GM18867 (cell line): ENCODE measurements at regions not wholly inside any gene's neighbourhood (a gene's known extent, or its start where the extent isn't known, plus 50 kb on each side); places are given as distances from the start of the nearest gene placed in this dataset.
"Not testable (repeated sequence)": the region's sequence is repeated elsewhere in the genome, so short reads cannot be mapped to it uniquely, and the experiment has no call there.

Experiments used
- ATAC-seq: cut with Tn5 transposase; IDR thresholded peaks from one replicate; pipeline ENCODE4 v1.9.1; 2021; ENCODE audit warnings: mild to moderate bottlenecking, moderate library complexity; ENCODE audit not compliant: unreplicated experiment

DNA sequence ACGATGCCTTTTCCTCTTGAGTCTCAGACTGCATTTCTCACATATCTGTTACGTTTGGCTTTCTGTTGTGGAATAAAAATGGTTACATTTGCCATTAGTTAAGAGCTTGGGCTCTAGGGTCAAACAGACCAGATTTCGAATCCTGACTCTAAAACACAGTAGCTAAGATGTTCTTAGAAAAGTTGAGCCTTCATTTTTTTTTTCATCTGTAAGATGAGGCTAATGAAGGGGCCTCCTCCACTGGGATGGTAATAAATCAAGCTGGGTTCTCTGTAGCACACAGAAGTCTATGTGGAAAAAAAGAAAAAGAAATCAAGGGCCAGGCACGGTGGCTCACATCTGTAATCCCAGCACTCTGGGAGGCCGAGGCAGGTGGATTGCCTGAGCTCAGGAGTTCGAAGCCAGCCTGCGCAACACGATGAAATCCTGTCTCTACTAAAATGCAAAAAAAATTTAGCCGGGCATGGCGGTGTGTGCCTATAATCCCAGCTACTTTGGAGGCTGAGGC, 49.9 kb upstream of the CAPRIN1 start:
- no peak for ATAC-seq

DNA sequence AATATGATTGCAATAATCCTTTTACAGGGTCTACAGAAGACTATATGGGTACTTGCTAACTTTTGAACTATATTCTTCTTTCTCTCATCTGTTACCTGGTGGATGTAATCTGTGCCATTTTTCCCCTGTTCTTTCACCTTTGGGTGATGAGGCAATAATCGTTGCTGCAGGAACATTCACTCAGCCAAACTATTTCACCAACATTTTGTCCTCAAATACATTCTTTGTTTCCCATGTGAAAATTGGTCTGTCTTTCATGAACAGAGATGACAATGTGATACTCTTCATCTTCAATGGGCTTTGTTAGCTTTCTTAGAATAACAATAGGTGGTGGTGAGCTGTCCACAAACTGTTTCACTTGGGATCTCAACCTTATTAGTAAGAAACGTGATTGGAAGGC, 52.1 kb upstream of the CAPRIN1 start:
- no peak for ATAC-seq

DNA sequence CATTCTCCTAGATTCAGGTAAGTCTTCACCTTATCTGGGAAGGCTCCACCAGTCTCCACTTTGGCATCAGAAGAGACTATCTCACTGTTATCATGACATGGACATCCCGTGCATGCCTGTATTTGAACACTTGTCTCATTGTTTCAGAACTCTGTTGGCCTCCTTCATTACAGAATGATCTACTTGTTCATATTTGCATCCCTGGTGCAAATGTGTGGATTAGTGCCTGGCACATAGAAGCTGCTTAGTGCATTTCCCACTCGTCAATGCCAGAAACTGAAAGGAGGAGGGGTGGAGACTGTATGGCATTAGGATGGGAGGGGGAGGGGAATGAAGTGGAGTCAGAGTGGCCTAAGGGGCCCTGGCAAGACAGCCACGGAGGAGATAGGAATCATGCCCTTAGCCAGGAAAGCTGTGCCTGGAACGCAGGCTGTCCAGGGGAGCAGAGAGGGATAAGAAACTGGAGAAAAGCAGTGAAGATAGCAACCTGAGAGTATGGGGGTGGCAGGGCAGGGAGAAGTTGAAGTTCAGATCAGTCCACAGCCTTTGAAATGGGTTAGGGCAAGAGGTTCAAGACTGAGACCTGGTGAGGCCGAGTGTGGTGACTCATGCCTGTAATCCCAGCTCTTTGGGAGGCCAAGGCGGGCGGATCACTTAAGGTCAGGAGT, 53.8 kb upstream of the CAPRIN1 start:
- no peak for ATAC-seq

DNA sequence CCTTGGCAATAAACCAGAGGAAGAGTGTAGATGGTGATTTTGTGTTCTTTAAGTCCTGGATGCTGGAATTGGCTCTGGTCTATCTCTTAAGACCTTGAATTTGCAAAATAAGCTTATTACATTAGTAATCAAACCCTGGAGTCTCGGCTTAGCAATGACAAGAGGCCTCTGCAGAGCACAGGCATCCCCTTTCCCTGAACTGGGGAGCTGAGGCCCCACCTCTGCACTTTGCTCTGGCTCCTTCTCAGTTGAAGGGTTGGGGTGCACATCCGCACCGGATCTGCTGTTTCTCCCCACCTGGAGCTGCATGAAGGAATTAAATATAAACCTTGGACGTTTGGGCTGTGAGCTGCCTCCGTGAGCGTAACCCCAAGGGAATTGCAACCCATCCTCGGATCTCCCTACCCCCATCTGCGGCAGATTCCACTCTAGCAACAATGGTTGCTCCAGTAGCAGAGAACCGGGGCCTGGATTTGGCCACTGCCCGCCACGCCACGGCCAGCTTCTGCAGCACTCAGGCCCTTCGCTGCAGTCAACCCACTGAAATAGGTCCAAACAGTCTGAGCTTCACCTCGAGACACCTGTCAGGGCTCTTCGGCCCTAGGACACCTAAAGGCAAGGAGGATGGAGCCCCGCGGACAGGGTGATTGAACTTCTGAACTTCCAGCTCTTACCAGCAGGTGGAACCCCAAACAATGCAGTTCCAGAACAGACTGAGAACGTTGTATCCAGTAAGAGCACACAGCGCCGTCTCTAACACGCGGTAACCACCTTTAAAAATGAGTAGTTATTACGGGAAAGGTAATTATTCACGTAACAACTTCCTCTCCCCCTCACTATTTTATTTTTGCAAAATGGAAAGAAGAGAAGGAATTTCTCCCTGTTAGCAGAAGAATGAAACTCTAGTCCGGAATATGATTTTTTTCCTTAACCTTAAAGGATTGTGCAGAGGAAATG, 54.8 kb upstream of the CAPRIN1 start:
- ATAC-seq = peak; percentile 75

DNA sequence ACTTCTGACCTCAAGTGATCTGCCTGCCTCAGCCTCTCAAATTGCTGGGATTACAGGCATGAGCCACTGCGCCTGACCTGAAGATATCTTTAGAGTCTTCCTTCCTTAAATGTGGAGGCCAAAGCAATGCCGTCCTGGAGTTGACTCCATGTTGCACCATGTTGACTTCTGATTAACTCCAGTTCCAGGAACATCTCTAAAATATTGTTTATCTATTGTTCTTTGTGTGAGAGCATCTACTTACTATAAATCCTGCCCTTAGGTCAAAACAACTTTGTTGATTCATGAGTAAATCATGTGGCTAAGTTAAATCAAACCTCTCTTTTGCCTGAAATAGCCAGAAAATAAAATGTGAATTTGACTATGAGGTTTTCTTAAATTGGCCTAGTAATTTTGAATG, 56.6 kb upstream of the CAPRIN1 start:
- no peak for ATAC-seq

DNA sequence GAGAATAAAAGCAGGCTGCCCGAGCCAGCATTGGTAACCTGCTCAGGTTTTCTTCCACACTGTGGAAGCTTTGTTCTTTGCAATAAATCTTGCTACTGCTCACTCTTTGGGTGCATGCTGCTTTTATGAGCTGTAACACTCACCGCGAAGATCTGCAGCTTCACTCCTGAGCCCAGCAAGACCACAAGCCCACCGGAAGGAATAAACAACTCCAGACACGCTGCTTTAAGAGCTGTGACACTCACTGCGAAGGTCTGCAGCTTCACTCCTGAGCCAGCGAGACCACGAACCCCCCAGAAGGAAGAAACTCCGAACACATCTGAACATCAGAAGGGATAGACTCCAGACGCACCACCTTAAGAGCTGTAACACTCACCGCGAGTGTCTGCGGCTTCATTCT, 60.4 kb upstream of the CAPRIN1 start:
- ATAC-seq = not testable (repeated sequence)

DNA sequence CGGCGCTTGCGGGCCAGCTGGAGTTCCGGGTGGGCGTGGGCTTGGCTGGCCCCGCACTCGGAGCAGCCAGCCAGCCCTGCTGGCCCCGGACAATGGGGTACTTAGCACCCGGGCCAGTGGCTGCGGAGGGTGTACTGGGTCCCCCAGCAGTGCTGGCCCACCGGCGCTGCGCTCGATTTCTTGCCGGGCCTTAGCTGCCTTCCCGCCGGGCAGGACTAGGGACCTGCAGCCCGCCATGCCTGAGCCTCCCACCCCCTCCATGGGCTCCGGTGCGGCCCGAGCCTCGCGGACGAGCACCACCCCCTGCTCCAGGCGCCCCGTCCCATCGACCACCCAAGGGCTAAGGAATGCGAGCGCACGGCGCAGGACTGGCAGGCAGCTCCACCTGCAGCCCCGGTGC, 61.4 kb upstream of the CAPRIN1 start:
- not testable (repeated sequence) for ATAC-seq

DNA sequence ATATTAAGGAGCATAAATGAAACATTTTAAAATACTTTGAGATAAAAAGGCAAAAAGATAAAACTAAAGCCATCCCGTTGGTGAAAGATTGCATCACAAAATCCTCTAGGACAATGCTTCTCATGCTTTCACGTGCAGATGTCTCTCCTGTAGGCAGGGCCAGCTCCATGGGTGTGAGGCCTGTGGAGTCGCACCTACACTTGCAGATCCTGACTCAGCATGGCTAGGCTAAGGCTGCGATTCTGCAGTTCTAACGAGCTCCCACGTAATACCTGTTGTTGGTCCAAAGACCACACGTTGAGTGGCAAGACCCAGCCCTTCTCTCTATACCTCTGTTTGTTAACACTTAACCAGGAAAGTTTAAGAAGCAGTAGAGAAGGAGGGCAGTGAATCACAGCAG, 62.1 kb upstream of the CAPRIN1 start:
- ATAC-seq = no peak

DNA sequence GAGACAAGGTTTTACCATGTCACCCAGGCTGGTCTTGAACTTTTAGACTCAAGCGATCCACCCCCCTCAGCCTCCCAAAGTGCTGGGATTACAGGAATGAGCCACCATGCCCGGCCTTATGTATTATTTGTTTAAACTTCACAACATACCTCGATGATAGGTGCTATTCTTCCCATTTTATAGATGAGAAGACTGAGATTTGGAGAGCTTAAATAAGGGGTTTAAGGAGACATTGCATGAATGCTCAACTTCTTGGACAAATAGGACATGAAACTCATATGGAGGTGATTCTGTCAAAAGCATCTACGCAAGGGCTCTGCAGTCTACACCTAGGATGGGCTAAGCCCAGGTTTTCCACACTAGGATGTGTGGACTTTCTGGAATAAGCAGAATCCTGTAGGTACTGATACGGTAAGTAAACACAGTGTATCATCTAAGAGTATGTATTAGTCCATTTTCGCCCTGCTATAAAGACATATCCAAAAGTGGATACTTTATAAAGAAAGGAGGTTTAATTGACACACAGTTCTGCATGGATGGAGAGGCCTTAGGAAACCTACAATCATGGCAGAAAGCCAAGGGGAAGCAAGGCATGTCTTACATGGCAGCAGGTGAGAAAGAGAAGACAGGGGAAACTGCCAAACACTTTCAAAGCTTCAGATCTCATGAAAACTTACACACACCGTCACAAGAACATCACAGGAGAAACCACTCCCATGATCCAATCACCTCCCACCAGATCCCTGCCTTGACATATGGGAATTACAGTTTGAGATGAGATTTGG, 62.8 kb upstream of the CAPRIN1 start:
- no peak for ATAC-seq

DNA sequence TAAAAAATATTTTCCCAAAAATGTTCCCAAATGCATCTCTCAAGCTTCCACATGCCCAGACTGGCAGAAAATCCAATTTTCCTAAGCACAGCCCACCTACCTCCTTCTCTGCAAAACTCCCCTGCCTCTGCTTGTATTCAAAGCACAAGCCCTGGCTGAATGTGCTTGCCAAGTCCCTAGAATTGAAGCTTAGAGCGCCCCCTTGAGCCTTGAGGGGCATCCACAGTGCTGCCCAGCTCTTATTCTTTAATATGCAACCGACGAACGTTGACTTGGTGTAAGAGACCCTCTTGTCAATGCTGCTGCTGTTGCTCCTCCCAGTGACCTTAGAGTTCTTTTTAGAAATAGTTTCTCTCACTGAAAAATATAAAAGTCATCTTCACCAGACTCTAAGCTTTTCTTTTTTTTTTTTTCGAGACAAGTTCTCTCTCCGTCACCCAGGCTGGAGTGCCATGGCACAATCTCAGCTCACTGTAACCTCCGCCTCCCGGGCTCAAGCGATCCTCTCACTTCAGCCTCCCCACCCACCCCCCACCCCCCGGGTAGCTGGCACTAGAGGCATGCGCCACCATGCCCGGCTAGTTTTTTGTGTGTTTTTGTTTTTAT, 63.5 kb upstream of the CAPRIN1 start:
- ATAC-seq = peak; percentile 45

DNA sequence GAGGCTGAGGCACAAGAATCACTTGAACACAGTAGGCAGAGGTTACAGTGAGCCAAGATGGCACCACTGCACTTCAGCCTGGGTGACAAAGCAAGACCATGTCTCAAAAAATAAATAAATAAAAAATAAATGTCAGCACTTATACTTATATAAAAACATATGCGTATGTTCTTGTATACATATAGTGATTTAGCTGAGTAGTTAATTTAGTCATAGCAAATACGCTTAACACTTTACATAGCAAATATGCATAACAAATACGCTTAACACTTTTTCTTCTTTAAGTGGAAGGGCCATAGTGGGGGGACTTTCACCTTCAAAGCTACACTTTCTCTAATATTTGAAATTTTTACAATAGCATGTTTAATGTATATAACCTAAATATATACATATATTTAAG, 64.0 kb upstream of the CAPRIN1 start:
- ATAC-seq = no peak

DNA sequence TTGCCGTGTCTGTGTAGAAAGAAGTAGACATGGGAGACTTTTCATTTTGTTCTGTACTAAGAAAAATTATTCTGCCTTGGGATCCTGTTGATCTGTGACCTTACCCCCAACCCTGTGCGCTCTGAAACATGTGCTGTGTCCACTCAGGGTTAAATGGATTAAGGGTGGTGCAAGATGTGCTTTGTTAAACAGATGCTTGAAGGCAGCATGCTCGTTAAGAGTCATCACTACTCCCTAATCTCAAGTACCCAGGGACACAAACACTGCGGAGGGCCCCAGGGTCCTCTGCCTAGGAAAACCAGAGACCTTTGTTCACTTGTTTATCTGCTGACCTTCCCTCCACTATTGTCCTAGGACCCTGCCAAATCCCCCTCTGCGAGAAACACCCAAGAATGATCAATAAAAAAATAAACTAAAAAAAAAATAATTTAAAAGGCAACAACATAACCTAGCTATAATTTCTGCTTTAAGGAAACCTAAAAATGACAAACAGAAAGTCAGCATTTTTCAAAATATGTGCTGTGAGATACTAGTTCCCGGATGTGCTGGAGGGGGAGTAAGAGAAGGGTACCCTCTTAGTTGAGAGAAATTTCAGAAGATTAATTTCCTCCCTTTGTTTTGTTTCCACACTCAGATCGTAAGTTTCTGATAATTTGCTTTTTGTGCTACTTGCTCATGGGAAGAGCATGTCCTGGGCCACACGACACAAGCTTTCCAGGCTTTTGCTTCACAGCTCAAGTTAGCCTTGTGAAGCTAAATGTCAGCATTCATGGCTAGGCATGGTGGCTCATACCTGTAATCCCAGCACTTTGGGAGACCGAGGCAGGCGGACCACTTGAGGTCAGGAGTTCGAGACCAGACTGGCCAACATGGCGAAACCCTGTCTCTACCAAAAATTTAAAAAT, 64.7 kb upstream of the CAPRIN1 start:
- not testable (repeated sequence) for ATAC-seq

DNA sequence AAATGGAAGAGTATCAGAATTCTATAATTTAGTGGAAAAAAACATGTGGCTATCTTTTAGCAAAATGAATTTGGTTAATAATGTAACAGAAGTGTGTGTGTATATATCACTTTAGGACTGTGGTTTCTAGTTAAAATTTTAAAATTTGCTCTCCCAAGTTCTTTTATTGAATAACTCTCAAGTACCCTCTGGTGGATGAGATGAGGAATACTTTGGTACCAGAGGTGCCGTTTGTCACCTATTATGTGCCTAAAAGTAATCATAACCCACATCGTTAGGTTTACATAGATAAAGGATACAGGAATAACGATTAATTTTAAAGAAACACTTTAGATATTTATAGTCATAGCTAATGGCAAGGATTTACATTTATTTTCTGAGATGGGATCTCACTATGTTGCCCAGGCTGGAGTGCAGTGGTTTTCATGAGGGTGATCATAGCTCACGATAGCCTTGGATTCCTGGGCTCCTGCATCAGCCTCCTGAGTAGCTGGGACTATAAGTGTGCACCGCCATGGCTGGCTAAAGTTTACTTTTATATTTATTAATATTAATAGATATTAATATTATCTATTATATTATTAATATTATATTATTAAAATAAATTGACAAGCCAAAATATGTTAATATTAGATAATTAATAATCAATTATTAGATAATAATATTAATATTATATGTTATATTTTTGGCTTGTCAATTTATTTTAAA, 66.7 kb upstream of the CAPRIN1 start:
- no peak for ATAC-seq

DNA sequence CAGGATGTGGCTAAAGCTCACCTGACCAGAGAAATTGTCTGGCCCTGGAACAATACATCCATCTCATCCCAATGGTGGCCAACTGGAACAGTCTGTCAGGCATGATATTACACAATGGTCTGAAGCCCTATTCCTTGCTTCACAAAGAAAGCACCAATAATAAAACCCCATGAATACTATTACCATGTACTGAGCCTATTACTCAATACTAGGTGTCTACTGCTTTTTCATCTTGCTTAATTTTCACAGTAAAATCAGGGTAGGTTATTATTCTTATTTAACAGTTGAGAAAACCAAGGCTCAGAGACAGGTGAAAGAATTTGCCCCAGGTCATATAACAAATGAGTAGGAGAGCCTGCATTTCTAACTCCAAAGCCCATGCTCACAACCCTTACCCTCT, 68.9 kb upstream of the CAPRIN1 start:
- no peak for ATAC-seq

DNA sequence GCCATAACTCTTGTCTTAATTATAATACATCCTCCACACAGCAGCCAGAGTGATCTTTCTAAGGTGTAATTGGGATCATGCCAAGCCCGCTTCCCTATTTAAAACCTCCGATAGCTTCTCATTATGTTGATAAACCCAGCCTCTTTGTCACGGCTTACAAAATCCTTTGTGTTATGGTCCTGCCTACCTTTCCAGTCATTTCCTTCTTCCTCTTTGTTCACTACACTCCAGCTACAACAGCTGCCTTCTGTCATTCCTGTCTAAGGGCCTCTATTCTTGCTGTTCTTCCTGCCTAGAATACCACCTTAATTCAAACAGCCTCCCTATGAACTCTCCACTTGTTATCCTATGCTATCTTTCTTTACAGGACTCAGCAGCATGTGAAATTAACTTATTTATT, 70.6 kb upstream of the CAPRIN1 start:
- no peak for ATAC-seq

DNA sequence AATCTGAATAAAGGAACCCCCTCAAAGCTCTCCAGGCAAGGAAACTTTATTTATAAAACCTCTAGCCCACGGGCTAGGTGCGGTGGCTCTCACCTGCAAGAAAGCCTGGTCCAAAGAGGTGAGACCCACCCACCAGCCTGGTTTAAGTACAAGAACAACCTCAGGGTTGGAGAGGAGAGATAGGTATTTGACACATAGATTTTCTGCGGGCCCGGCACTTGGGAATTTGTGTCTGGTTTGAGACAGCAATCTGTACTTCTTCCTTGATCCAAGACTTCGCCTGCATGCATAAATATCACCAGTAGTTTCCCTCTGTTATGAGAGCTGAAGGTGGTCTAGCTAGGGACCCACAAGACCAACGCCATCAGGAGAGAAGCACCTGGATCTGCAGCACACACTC, 73.2 kb upstream of the CAPRIN1 start:
- no peak for ATAC-seq

DNA sequence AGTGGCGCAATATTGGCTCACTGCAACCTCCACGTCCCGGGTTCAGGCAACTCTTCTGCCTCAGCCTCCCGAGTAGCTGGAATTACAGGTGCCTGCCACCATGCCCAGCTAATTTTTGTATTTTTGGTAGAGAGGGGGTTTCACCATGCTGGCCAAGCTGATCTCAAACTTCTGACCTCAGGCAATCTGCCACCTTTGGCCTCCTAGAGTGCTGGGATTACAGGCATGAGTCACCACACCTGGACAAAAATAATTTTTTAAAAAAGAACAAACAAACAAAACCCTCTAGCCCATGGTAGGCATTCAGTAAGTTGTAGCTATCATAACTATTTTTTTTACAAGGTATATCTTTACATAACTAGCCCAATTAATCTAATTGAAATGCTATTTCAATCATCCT, 73.9 kb upstream of the CAPRIN1 start:
- no peak for ATAC-seq

DNA sequence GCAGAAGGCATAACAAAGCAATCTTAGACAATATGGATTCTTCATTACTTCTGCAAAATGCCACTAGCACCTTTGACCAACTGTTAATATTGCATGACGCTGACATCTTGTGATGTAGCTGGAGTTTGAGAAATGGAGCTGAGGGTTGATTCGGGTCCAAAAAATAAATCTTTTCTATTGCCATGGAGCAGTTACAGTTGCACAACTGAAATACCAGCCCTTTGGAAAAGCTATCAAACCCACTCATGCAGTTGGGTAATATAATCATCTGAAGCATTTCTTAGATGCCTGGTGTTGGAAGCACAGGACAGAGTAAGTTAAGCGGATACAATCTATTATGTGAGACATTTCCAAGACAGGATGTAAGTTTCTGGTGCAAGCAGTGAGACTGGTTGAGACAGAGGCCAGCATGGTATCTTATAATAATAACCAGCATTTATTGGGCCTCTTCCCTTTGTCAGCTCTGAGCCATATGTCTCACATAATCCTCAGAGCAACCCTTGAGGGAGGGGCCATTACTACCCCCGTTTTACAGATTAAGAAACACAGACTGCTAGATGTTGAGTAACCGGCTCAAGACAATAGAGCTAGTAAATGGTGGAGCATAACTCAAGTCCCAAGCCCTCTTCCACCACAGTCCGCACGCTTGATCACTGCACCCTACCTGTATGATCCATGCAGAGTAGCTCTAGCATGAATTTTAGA, 74.9 kb upstream of the CAPRIN1 start:
- ATAC-seq = no peak

DNA sequence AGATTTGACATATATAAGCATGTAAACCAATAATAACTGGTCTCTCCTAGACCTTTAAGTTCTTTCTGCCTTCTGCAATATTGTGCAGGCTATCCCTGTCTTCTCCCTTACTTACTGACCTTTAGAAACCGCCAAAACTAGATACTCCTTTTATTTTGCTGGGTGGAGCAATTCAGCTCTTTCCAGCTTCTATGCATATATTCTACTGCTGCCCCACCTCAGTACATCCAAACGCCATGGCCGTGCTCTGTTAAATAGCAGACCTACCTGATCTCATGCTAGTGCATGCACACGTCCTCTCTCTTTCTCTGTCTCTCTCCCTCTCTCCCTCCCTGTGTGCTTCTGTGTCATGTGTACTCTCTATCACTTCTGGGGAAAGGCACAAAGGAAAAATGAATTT, 76.7 kb upstream of the CAPRIN1 start:
- no peak for ATAC-seq
